HG03196 (cell line): ENCODE measurements at regions not wholly inside any gene's neighbourhood (a gene's known extent, or its start where the extent isn't known, plus 50 kb on each side); places are given as distances from the start of the nearest gene placed in this dataset.

Experiments used
- ATAC-seq: cut with Tn5 transposase; IDR thresholded peaks from one replicate; pipeline ENCODE4 v1.9.1; 2021; ENCODE audit not compliant: unreplicated experiment

DNA sequence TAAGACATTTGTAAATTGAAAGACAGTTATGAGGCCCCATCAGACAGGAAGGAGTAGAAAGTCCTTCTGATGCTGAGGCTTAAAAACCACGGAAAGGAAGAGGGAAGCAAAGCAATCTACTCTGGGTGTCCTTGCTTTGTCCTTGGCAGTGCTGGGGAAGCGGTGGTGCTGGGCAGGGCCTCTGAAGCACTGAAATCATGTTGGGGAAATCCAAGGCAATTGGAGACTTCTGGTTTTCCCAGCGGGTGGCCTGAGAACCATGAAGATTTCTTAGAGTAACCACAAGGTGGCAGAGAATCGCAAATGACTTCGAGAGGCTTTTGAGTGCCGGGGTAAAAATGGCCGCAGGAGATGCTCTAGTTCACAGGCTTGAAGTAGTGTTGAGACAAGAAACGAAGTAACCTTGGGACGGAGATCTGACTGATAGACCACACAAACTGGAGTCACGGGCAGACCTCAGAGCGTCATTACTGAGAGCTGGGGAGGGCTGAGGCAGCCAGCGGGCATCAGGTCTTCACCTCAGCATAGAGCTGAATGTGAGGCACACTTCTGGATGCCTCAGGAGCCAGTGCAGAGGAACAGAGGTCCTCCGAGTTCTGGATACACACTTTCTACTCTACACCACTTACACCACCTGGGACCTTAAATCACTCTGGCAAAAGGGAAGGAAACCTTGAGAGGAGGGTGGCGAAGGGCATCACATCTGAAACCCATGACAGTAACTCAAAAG, 130.7 kb upstream of the GPRIN3 start:
- ATAC-seq: no peak

DNA sequence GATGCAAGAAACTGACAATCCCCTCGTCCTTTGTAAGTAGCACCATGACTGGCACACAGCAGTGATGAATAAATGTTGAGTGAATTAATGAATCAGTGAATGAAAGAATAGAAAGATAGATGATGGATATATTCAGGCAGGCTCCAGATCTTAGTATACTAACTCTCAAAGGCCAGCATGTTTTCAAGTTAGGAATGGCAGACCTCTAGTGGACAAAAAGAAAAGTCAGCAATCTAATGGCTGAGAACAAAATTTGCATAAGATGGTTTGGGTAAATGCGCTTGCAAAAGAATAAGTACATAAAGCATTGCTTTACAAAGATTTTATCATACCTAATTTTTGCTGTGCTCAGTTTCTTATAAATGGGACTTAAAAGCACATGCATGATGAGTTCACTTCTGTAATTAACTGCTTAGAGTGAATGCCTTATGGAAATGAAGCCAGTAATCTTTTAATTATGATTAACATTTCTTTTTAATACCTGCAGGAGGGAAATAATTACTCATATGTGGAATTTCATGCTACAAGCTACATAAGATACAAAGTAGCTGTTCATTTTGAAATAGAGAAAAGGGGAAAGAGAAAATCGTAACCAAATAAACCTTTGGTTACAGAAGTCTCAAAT, 126.9 kb upstream of the GPRIN3 start:
- no peak for ATAC-seq

DNA sequence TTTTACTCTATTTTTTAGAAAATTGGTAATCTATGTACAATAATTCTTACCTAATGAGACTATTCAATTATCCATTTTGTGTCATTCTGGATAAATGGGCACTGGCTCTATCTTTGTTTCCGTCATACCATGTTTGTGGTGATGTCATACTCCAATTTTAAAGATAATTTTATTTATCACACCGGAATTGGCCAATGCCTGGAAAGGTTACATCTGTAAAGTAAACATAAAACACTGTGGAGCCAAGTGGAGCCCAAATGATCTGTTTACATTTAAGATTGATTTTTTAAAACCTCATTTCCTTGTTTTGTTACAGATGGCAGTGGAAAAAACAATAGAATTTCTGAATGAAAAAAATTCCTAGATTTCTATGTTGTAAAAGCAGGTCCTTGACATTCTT, 120.2 kb upstream of the GPRIN3 start:
- no peak for ATAC-seq

DNA sequence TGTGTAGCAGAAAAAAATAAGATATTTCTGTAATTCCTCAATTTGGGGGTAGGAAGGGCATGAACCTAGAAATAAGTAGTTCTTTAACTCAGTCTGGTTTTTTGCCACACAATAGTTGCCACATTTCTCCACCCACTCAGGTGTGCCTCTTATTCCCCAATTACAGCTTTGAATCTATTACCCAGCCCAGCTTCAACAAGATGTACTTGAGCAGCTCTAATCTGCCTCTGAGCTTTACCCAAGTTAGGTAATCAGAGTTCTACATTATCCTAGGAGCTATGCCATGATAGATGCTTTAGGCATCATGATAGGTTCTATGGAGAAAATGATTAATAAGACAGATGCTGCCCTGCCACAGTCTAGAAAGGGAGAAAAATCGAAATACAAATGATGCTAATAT, 117.4 kb upstream of the GPRIN3 start:
- no peak for ATAC-seq

DNA sequence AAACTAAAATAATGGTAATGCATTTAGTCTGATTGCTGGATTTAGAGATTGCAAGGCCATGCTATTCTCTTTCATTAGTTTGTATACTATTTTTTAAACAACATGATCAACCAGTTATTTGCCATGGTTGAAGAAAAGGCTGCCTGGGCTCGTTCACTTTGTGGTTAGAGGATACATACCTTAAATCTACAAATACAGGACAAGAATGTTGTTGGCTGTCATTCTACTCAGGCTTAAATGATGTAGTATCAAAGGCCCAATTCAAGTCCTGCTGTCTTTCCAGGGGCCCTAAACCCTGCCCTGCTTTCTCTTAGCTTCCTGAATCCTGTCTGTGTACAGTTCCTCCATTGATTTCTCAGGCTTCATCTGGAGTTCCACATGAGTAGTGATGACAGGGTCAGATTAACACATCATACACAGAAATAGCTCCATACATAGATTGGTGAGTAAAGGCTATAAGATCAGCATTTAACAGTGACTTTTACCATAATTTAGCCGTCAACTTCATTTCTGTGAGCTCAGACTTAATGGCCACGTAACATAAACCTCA, 114.9 kb upstream of the GPRIN3 start:
- no peak for ATAC-seq

DNA sequence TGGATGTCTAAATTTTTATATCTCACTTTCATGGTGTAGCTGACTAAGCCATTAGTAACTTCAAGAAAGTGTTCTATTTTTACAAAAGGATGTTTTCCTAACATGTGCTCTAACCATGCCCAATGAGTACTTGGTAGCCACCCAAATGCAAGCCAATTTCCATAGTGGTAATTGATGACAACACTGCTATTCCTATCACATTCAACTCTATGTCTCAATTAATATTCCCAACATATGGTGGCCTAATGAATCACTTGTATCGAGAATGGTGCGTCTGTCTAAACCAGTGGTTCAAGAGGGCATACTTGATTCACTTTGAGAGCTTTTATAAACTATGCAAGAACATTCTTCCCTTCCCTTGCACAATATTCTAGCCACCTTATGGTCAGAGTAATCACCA, 112.9 kb upstream of the GPRIN3 start:
- no peak for ATAC-seq

DNA sequence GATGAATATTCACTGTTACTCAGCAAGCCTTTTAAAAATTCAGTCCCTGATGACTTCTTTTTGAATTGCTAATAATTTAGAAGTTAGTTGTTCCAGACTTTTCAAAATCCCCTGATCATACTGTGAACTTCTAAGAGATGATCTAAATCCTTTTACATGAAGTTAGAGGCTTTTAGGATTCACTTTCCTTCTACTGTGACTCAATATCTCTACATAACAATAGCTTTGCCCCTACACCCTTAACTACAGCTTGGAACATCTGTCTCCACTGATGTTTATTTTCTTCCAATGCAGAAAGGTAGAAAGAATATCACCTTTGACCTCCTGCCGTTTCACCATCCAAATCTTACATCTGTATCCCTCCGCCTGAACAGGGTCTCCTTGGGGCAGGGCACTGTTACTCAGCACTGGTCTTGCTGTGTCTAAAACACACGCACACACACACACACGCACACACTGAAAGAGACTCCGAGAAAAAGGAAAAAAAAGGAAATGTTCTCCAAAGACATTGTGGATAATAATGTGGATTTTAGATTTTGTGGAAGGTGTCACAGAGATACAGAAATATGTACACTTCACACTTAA, 111.6 kb upstream of the GPRIN3 start:
- ATAC-seq: no peak

DNA sequence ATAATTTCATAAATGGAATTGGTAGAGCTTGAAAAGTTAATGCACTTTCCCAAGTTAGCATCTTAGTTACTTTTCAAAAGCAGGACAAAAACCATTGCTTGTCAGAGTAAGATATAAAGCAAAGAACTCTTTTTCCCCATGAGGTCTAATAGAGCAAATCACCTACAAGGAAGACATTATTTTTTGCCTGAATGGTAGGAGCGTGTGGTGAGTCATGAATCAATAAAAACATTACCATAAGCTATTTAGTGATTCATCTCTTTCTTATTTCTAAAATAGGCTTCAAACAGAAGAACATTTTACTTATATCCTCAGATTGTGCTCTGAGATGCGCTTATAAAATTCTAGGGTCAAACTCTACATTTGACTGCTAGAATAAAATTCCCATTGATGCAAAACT, 109.4 kb upstream of the GPRIN3 start:
- ATAC-seq: no peak

DNA sequence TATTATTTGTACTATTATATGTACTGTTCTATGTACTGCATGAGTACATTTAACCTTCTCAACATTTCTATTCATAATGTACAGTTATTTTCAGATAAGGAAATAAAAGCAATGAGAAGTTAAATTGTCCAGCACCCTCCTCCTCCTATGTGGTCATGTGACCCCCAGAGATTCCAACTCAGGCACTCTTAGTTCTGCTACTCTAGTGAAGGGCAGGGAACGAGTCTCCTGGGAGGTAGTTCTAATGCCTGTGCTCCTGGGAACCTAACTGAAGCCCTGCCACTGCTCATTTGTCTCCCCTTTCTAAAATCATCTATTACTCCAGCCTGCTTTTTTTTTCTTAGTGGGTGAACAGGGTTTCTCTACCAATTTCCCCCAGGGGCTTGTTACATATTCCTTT, 105.9 kb upstream of the GPRIN3 start:
- ATAC-seq: no peak

DNA sequence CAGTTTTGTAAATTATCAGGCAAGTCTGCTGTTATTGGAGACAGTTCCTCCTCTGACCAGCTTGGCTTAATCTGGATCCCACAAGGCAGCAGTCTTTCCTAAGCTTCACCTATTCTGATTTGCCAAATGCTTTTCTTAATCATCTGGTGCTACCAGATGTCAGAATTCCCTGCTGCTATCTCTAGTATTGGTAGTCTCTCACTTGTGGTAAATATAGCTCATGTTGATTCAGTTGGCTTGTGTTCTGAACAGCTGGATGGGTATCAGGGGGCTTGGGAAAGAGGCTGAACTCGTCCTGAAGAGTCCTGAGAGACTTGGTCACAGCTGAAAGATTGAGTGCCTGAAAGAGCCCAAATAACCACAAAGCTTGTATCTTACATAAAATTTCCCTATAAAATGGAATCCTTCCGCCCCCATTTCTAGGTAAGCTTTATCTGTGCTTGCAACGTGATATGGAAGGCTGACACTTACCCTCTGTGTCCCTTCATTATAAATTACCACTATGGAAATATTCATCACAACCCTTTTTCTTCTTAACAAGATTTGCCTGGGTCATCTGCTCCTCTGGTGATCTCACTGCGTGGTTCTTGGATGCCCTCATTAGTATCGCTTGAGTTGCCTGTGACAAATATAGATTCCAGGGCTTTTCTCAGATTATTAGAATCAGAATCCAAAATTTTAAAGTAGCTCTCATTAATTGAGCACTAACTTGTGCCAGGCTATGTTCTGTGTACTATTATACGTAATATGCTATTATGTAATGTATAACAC, 104.1 kb upstream of the GPRIN3 start:
- ATAC-seq: no peak

DNA sequence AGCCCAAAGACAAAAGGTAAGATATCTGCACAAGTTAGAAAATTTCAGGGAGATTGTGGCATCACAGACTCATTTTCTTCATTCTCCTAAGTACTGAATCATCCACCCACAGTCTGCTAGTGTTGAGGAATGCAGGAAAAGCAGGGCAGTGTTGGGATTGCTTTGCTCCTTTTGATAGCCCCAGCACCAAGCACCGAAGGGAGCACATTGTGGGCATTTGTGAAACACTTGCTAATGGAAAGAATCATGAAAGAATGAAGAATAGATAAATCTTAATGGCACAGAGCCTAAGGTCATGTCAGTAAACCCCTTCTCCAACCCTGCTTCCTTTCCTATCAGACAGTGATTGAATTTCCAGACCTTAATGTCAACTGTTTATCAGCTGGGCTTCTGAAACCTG, 103.1 kb upstream of the GPRIN3 start:
- ATAC-seq: no peak

DNA sequence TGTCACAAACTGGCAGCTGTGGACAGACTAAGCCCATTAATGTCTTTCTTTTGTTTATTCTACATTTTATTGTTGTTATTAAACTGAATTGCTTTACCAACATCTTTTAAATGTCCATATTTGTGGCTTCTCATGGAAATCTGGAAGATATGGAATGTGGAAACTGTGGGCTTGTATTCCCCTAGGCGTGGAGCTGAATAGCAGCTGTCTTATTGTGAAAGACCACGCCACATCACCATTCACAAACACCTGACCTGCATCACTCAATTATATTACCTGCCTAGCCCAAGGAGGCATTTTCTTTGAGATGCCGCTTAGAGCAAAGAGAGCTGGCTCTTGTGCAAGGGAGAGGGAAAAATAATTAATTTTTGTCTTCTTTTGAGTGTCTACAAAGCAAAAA, 96.9 kb upstream of the GPRIN3 start:
- no peak for ATAC-seq

DNA sequence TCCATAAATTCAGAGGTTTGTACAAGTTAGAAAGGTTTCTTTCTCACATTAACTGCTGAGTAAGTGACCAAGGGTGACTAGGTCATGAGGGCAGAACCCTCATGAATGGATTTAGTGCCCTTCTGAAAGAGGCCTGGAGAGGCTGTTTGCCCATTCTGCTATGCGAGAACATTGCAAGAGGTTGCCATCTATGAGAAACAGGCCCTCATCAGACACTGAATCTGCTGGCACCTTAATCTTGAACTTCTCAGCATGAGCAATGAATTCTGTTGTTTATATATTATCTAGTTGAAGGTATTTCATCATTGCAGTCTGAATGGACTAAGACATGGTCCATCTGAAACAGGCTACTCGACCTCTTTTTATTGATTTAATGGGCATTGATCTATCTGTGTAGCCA, 96.2 kb upstream of the GPRIN3 start:
- no peak for ATAC-seq

DNA sequence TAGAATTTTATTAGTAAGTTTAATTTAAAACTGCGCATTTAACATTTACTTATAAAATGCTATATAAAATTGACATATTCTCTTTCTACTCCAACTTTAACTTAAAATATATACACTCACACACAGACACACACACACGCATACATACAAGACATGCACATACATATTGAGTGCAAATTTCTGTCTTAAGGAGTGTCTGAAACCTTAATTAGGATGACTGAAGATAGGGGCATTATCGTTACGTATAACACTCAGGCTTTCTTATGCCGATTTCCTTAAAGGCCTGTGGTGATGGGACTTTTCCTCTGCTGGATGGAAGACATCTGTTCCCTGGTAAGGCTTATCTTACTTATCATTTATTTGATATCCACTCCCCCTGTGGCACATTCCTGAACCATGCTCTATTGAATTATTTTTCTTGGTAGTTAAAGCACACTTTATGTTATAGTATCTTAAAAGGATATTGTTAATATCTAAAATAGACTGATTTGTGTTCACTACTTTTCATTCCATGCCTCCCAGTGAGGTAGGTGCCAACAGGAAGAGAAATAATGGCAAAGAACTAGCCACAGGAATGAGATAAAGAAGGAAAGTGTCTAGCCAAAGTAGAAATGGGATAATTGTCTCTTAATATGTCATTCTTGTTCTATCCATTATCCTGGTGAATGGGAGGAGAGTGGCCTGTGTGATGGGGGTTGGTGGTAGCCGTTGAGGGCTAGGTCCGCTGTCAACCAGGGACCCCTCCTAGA, 92.9 kb upstream of the GPRIN3 start:
- no peak for ATAC-seq

DNA sequence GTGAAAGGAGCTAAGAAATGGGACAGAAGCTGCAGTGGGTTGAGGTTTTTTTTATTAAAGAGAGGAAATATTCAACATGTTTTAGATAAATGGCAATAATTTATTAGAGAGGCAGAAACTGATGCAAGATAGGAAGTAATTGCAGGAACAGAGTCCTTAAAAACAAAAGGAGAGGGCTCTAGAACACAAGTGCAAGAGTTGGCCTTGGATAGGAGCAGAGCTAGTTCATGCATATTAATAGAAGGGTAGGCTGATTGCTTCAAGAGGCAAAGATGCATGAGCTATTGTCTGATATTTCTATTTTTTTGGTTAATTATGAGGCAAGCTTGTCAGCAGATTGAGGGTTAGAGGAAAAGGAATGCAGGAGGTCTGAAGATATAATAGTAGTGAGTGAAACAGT, 91.0 kb upstream of the GPRIN3 start:
- no peak for ATAC-seq

DNA sequence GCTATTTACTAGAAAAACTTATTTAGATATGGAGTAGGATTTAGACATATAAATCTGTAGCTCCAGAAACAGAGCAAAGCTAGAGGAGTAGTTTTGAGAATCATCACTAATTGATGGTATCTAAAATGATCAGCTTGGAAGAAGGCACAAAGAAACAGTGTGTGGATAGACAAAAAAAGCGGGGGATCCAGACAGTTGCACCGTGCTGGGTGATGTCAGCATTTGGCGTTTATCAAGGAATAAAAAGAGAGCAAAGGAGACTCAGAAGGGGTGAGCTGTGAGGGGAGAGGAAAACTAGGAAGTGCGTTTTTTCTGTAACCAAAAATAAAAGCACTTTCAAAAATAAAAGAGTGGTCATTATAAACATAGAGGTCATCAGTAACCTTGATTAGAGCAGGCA, 90.5 kb upstream of the GPRIN3 start:
- no peak for ATAC-seq

DNA sequence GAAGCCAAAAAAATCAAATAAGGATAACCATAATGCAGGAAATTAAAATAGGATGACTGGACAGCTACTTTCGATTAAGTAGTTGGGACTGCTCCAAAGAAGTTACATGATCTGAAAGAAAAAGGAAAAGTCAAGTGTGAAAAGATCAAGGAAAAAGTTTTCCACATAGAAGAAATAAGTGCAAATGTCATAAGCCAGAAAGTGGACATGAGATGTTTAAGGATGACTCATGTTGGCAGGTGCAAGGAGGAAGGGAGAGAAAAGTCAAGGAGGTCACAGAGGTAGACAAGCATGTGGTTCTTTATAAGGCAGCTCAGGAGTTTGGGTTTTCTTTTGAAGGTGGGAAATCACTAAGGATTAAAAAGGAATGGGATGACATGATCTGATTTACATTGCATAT, 89.8 kb upstream of the GPRIN3 start:
- no peak for ATAC-seq

DNA sequence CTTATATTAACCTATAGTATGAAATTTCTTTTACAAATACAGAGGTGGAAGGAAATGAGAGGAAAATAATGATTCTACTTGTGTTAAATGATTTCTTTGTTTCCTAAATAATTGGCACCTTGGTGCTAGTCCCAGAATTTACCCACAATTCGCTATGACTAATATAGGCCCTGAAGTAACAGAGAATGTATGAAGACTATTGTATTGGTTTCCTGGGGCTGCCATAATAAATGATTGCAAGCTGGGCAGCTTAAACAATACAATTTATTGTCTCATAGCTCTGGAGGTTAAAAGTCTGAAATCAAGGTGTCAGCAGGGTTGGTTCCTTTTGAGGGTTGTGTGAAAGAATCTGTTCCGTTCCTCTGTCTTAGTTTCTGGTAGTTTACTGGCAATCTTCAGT, 74.8 kb upstream of the GPRIN3 start:
- no peak for ATAC-seq

DNA sequence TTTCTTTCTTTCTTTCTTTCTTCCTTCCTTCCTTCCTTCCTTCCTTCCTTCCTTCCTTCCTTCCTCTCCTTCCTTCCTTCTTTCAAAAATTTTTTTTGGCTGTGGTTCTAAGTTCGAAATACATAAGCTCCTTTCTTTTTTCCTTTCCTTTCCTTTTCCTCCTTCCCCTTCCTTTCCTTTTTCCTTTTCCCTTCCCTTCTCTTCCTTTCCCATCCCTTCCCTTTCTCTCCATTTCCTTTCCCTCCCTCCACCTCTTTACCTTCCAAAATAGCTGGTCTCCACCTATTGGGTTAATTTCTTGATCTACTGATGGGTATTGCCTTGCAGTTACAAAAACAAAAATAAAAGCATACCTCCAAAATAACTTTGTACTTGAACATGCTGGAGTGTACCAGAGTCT, 73.4 kb upstream of the GPRIN3 start:
- ATAC-seq: no peak

DNA sequence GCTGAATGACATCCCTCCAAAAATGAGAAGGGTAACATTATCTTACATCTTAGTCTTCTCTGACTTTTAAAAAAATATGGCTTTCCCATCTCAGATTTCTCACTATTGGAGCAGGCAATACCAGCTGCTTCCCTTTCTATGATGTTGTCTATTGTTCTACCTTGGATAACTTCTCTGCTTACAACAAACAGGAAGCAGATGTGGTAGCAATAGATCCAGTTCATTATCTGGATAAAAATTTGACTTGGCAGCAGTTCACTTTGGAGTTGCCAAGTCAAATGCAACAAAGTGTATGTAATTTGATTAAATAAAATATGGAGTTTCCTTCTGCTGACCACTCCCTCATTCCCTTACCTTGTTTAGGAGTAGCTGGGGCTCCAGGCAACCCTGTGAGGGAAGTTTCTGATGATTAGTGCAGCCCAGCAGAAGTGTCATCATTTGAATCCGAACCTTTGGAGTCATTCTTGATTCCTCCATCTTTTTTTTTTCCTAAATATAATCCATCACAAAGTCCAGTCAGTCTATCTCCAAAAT, 72.0 kb upstream of the GPRIN3 start:
- ATAC-seq: no peak

DNA sequence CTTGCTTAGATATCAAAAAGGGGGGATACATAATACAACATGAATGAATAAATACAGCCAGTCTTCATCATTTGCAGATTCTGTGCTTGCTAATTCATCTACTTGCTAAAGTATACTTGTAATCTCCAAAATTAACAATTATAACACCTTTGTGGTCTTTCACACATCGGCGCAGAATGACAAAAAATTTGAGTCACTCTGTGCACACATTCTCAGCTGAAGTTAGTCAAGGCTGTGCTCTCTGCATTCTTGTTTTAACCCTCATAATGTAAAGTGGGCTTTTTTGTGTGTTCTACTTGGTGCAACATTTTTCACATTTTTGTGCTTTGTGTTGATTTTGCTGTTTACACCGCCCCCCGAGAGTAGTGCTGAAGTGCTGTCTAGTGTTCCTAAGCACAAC, 65.8 kb upstream of the GPRIN3 start:
- no peak for ATAC-seq
